ENCODE measurements at regions not wholly inside any gene's neighbourhood (a gene's known extent, or its start where the extent isn't known, plus 50 kb on each side); places are given as distances from the start of the nearest gene placed in this dataset.

DNA sequence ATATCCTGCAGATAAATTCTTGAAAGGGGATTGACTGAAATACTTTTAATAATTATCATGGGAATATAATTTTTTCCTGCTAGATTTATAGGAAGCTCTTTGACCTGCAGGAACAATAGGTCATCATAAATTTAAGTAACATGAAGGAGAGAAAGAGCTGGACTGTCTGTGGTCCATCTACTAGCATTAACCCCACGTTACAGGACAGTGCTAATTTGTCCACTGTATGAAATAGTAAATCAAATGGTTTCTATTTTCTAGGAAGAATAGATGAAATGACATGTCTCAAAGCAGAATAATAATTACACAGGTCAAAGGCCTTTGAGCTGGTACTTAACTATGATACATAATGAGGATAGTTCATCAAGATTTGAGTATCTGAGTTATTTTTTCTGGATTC lies 825.4 kb upstream of the CNTN5 start:
- TF ChIP-seq EZH2 (IDR thresholded peaks at IDR 0.05): no peak
- TF ChIP-seq CTCF (IDR thresholded peaks at IDR 0.05): no peak
